ENCODE measurements at regions not wholly inside any gene's neighbourhood (a gene's known extent, or its start where the extent isn't known, plus 50 kb on each side); places are given as distances from the start of the nearest gene placed in this dataset.
"Not testable (repeated sequence)": the region's sequence is repeated elsewhere in the genome, so short reads cannot be mapped to it uniquely, and the experiment has no call there.

DNA sequence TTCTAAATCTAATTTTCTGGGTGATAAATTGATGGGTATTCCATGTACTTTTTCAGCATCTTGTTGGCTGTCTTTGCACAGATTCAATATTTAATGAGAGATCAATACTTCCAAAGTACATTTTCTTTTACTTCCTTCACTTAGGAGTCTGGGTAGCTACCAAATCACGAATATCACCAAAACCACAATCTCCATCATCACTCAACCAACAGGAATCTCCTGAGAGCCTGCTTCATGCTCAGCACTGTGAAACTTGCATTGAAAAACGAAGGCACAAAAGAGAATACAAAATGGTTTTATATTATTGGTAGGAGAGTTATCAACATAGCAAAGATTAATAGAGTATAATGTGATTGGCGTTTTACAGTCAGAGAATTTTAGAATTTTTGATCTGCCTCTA lies 261.5 kb upstream of the DSEL start:
- no peaks in the 10 kb centered on the region for H3K36me3 Mint-ChIP-seq
- no peak for DNase-seq
- no peak overlapping the region for H3K4me3 Mint-ChIP-seq
- no peaks in the 10 kb centered on the region for H3K27me3 Mint-ChIP-seq
- H3K9me3 Mint-ChIP-seq (ENCODE audit: low read depth), result no peaks in the 10 kb centered on the region
- no peak for ATAC-seq
- CTCF ChIA-PET, result no interaction called here
- no peaks in the 10 kb centered on the region for H3K4me1 Mint-ChIP-seq
- H3K27ac Mint-ChIP-seq, result no peak overlapping the region

DNA sequence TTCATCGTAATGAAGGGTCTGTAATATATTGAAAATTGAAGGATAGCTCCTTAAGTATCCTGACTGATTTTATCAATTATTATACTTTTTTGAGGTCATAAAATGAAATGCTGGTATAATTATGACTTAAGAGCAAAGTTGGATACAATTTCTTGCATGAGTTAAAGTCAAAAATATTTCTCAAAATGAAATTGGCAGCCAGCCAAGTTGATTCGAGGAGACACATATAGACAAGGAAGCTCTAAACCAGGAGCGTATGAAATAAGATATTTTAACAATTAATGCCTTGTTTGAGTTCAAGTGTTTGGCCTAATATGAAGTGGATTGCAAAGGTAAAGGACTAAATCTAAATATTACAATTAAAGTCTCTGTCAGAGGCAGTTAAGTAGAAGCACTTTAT lies 260.4 kb upstream of the DSEL start:
- ATAC-seq, result no peak
- Mint-ChIP-seq H3K36me3 (no peaks in the 10 kb centered on the region), H3K27me3 (no peaks in the 10 kb centered on the region), H3K4me3 (no peak overlapping the region), H3K4me1 (no peaks in the 10 kb centered on the region), H3K27ac (no peak overlapping the region), H3K9me3 (ENCODE audit: low read depth) (no peaks in the 10 kb centered on the region)
- CTCF ChIA-PET, result no interaction called here
- no peak for DNase-seq

DNA sequence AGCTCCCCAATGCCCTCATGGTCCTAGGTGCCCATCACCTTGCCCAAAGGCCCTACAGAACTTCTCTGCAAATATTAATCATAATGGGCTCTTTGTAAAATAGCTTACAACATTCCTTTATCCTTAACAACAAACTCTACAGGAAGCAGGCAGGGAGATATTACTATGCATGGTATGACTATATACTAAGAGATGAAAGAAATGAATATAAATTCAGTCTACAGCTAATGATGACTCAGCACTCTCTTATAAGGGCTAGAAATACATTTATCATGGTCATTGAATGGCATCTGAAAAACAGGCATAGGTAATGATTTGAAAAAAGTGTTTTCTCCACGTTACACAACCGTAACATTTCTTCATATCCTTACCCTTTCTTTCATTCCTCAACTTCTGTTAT lies 254.8 kb upstream of the DSEL start:
- Mint-ChIP-seq H3K4me1 (no peaks in the 10 kb centered on the region), H3K4me3 (no peak overlapping the region), H3K27ac (no peak overlapping the region), H3K36me3 (no peaks in the 10 kb centered on the region), H3K27me3 (no peaks in the 10 kb centered on the region), H3K9me3 (ENCODE audit: low read depth) (no peaks in the 10 kb centered on the region)
- DNase-seq, result no peak
- CTCF ChIA-PET, result no interaction called here
- no peak for ATAC-seq

DNA sequence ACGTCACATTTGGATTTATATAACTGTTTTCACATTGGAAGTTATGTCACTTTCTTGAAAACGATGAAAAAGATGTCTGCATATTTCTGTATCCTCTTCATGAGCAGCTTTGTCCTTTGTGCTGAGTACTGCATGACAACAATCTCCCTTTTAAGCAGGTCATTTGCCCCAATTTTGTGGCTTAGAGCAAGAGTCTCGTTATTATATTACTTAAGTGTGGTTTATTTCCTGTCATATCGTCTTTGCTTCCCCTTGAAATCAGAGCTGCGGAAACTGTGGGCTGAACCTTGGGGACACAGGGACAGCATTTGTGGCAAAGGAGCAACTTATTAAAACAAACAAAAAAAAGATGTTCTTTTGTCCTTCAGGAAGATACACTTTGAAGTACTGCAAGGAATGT lies 254.0 kb upstream of the DSEL start:
- Mint-ChIP-seq H3K27ac (no peak overlapping the region), H3K36me3 (no peaks in the 10 kb centered on the region), H3K27me3 (no peaks in the 10 kb centered on the region), H3K9me3 (ENCODE audit: low read depth) (no peaks in the 10 kb centered on the region), H3K4me1 (no peaks in the 10 kb centered on the region), H3K4me3 (no peak overlapping the region)
- no peak for DNase-seq
- ATAC-seq, result no peak
- CTCF ChIA-PET, result no interaction called here

DNA sequence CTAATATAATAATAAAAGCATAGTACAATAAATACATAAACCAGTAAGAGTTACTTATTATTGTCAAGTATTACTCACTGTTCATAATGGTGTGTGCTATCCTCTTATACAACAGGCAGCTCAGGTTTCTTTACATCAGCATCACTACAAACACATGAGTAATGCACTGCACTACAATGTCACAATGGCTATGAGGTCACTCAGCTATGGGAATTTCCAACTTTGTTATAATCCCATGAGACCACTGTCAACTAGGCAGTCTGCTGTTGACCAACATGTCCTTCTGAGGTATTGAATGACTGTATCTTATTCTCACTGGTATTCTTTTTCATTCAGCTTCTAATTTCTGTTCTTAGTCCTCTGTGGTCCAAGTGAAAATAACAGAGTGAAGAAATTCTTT lies 250.4 kb upstream of the DSEL start:
- CTCF ChIA-PET, result no interaction called here
- H3K27ac Mint-ChIP-seq, result no peak overlapping the region
- ATAC-seq (no peak), DNase-seq (no peak)
- H3K9me3 Mint-ChIP-seq (ENCODE audit: low read depth), result no peaks in the 10 kb centered on the region
- no peaks in the 10 kb centered on the region for H3K27me3 Mint-ChIP-seq
- H3K36me3 Mint-ChIP-seq, result no peaks in the 10 kb centered on the region
- no peak overlapping the region for H3K4me3 Mint-ChIP-seq
- H3K4me1 Mint-ChIP-seq, result no peaks in the 10 kb centered on the region

DNA sequence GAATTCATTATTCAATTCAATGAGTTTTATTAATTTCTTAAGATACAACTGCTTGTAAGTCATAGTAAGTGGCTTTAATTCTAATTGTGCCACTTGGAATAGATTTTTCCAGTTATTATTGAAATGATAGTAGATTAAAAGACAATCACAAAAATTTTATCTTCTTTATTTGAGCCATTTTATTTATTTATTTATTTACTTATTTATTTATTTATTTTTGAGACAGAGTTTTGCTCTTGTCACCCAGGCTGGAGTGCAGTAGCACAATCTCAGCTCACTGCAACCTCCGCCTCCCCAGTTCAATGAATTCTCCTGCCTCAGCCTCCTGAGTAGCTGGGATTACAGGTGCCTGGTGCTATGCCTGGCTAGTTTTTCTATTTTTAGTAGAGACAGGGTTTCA lies 235.7 kb upstream of the DSEL start:
- ATAC-seq; H3K4me1 Mint-ChIP-seq; H3K27me3 Mint-ChIP-seq; H3K27ac Mint-ChIP-seq; H3K4me3 Mint-ChIP-seq; CTCF ChIA-PET; H3K9me3 Mint-ChIP-seq (ENCODE audit: low read depth); H3K36me3 Mint-ChIP-seq; DNase-seq: not testable (repeated sequence)

DNA sequence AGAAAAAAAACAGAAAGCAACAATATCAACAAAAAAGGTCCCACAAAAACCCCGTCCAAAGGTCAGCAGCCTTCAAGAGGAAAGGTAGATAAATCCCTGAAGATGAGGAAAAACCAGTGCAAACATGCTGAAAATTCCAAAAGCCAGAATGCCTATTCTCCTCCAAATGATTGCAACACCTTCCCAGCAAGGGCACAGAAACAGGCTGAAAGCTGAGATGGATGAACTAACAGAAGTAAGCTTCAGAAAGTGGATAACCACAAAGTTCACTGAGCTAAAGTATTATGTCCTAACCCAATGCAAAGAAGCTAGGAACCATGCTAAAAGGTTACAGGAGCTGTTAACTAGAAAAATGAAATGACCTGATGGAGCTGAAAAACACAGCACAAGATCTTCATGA lies 226.4 kb upstream of the DSEL start:
- ATAC-seq (no peak), DNase-seq (no peak)
- Mint-ChIP-seq H3K27me3 (no peaks in the 10 kb centered on the region), H3K9me3 (ENCODE audit: low read depth) (peaks cover 9% of the 10 kb centered on the region), H3K36me3 (no peaks in the 10 kb centered on the region), H3K4me1 (no peaks in the 10 kb centered on the region), H3K27ac (no peak overlapping the region), H3K4me3 (no peak overlapping the region)
- CTCF ChIA-PET, result no interaction called here

DNA sequence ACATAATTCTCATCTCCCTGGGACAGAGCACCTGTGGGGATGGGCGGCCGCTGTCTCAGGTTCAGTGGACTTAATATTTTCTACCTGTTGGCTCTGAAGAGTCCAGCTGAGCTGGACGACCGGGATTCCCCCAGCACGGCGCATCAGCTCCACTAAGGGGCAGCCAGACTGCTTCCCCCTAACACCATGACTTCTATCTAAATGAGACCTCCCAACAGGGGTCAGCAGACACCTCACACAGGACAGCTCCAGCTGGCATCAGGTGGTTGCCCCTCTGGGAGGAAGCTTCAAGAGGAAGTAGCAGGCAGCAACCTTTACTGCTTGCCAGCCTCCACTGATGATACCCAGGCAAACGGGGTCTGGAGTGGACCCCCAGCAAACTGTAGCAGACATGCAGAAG lies 226.0 kb upstream of the DSEL start:
- H3K27ac Mint-ChIP-seq, result no peak overlapping the region
- ATAC-seq (no peak), DNase-seq (no peak)
- no peaks in the 10 kb centered on the region for H3K4me1 Mint-ChIP-seq
- no peaks in the 10 kb centered on the region for H3K36me3 Mint-ChIP-seq
- H3K9me3 Mint-ChIP-seq (ENCODE audit: low read depth), result peaks cover 9% of the 10 kb centered on the region
- CTCF ChIA-PET, result no interaction called here
- no peaks in the 10 kb centered on the region for H3K27me3 Mint-ChIP-seq
- H3K4me3 Mint-ChIP-seq, result no peak overlapping the region

DNA sequence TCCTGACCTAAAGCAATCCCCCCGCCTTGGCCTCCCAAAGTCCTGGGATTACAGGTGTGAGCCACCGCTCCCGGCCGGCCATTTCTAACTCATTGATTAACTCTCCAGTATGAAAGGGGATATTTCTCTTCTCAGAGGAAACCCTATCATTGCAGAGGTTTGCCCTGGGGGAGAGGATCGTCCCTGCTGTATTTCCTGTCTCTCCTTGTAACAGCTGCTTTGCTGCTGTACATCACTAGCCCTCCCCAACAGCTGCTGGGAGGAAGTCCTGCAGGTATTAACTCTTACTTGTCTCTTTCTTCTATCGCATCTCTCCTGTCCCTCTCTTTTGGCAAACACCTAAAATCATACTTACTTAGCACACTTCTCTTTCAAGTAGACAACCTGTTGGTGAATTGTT lies 219.0 kb upstream of the DSEL start:
- no peak for ATAC-seq
- no peaks in the 10 kb centered on the region for H3K4me1 Mint-ChIP-seq
- no peaks in the 10 kb centered on the region for H3K36me3 Mint-ChIP-seq
- CTCF ChIA-PET, result no interaction called here
- no peak overlapping the region for H3K27ac Mint-ChIP-seq
- DNase-seq, result no peak
- H3K9me3 Mint-ChIP-seq (ENCODE audit: low read depth), result no peaks in the 10 kb centered on the region
- H3K27me3 Mint-ChIP-seq, result no peaks in the 10 kb centered on the region
- no peak overlapping the region for H3K4me3 Mint-ChIP-seq

DNA sequence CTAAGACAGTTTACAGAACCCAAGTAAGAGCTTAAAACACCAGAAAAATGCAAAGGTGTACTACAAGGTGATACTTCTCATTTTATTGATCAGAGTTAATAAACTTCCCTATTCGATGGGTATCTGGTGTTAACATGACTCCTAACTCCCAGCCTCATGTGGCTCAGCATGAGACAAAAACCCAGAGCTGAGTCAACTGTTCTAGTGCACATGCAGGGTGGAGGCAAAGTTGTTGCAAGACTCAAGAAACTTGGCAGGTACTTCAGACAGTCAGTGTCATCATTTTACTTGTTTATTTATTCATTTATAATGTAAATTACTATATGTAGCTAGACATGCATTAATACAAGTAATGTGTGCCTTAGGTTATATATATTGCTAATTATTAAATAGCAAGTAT lies 216.6 kb upstream of the DSEL start:
- Mint-ChIP-seq H3K27ac (no peak overlapping the region), H3K4me3 (no peak overlapping the region)
- no peak for ATAC-seq

DNA sequence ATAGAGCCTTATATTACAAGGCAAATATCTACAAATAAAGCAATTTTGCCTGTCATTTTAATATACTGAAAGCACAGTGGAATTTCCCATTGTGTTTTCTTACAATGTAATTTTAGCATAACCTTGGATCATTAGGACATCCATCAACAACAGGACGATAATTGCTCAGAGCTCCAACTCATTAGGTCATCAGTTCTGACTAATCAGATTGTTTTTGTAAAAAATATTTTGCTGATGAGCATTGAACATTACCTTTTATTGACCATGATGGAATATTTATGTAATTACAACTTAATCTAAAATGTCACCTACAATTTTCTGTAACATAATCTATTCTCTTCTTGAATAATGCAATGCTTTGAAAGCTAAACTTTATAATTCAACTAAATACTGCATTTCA lies 215.3 kb upstream of the DSEL start:
- no peak for ATAC-seq

More for the DNA sequence above, 216.6 kb upstream of the DSEL start:
- Mint-ChIP-seq H3K9me3 (ENCODE audit: low read depth) (no peaks in the 10 kb centered on the region), H3K27me3 (no peaks in the 10 kb centered on the region), H3K36me3 (no peaks in the 10 kb centered on the region), H3K4me1 (no peaks in the 10 kb centered on the region)
- CTCF ChIA-PET, result no interaction called here
- no peak for DNase-seq

DNA sequence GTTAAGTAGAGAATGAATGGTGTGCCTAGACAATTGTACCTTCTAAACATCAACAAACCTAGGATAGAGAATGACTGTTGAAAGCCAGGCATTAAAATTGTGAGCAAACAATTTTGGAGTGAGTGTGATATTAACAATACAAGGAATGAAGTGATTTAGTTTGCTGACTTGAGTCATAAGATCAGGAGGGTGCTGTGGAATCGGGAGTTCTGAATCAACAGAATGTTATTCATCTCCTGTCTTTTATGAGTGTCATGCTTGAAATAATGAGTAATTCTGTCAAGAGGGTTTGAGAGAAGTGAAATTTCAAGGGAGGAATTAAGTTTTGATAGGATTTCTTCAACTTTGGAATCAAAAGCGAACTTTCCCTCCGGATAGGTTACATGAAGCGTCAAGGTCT lies 214.4 kb upstream of the DSEL start:
- H3K4me3 Mint-ChIP-seq, result no peak overlapping the region
- no peaks in the 10 kb centered on the region for H3K9me3 Mint-ChIP-seq (ENCODE audit: low read depth)
- H3K27me3 Mint-ChIP-seq, result no peaks in the 10 kb centered on the region
- H3K4me1 Mint-ChIP-seq, result no peaks in the 10 kb centered on the region
- H3K27ac Mint-ChIP-seq, result no peak overlapping the region
- no peaks in the 10 kb centered on the region for H3K36me3 Mint-ChIP-seq
- ATAC-seq (no peak), DNase-seq (no peak)
- CTCF ChIA-PET, result interaction anchor here (1.8 kb wide), 1 partner anchor 15 kb away, joined by 3 read pairs; no protein-coding TSS in a partner anchor

More for the DNA sequence above, 215.3 kb upstream of the DSEL start:
- Mint-ChIP-seq H3K27me3 (no peaks in the 10 kb centered on the region), H3K4me1 (no peaks in the 10 kb centered on the region), H3K4me3 (no peak overlapping the region), H3K9me3 (ENCODE audit: low read depth) (no peaks in the 10 kb centered on the region), H3K36me3 (no peaks in the 10 kb centered on the region), H3K27ac (no peak overlapping the region)
- DNase-seq, result no peak
- CTCF ChIA-PET, result no interaction called here

DNA sequence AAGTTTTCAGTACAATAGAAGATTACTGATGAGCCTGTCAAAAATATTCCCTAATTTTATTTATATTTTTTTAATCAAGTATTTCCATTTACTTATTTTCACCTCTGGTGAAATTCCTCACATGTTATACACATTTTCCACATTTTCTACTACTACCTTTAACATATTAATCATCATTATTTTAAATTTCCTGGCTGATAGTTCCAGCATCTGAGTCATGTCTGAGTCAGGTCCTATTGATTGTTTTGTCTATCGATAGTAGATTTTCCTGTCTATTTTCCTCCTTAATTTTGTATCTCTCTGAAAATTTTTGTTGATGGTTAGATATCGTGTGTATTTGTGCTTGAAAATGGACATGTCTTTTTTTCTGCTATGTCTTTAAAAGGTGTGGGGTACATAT lies 211.8 kb upstream of the DSEL start:
- no peak overlapping the region for H3K27ac Mint-ChIP-seq

DNA sequence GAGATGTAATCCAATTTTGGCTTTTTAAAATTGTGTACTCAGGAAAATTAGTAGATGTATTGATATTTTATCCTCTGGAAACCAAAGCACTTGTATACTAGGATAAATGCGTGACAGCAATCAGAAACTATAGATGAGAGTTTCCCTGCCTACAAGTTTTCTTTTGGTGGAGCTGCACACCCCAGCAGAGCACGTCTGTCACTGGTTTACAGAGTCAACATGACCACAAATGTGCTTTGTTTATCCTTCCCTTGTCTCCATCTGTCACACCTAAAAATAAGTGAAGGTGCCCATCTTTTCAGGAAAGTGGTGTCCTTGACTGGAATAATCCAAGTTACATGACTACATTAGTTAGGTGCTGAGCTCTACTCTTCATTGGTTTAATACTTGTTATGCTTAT lies 210.4 kb upstream of the DSEL start:
- DNase-seq, result no peak
- Mint-ChIP-seq H3K36me3 (no peaks in the 10 kb centered on the region), H3K27me3 (no peaks in the 10 kb centered on the region), H3K4me3 (no peak overlapping the region), H3K9me3 (ENCODE audit: low read depth) (no peaks in the 10 kb centered on the region), H3K4me1 (no peaks in the 10 kb centered on the region), H3K27ac (no peak overlapping the region)
- no peak for ATAC-seq
- CTCF ChIA-PET, result no interaction called here

More for the DNA sequence above, 211.8 kb upstream of the DSEL start:
- CTCF ChIA-PET, result no interaction called here
- Mint-ChIP-seq H3K4me1 (no peaks in the 10 kb centered on the region), H3K36me3 (no peaks in the 10 kb centered on the region), H3K9me3 (ENCODE audit: low read depth) (no peaks in the 10 kb centered on the region), H3K27me3 (no peaks in the 10 kb centered on the region), H3K4me3 (no peak overlapping the region)
- DNase-seq, result no peak
- no peak for ATAC-seq

DNA sequence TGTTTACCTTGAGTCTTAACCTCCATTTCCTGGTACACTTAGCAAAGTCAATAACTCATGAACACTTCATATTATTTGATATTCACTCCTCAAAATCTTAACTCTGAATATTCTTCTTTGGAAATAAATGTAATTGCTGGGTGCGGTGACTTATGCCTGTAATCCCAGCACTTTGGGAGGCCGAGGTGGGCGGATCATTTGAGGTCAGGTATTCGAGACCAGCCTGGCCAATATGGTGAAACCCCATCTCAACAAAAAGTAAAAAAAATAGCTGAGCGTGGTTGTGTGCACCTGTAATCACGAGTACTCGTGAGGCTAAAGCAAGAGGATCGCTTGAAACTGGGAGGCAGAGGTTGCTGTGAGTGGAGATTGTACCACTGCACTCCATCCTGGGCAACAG lies 201.3 kb upstream of the DSEL start:
- no peaks in the 10 kb centered on the region for H3K4me1 Mint-ChIP-seq
- CTCF ChIA-PET, result no interaction called here
- H3K36me3 Mint-ChIP-seq, result no peaks in the 10 kb centered on the region
- ATAC-seq (no peak), DNase-seq (no peak)
- H3K27ac Mint-ChIP-seq, result no peak overlapping the region
- no peaks in the 10 kb centered on the region for H3K9me3 Mint-ChIP-seq (ENCODE audit: low read depth)
- H3K4me3 Mint-ChIP-seq, result no peak overlapping the region
- no peaks in the 10 kb centered on the region for H3K27me3 Mint-ChIP-seq

Measured in activated CD8-positive, alpha-beta memory T cell treated with anti-CD3 and anti-CD28 coated beads, Interleukin-2, amount 10 ng/mL, durations not matched to agents 7 days and 5 days (primary cell).